ENCODE measurements at regions not wholly inside any gene's neighbourhood (a gene's known extent, or its start where the extent isn't known, plus 50 kb on each side); places are given as distances from the start of the nearest gene placed in this dataset.

DNA sequence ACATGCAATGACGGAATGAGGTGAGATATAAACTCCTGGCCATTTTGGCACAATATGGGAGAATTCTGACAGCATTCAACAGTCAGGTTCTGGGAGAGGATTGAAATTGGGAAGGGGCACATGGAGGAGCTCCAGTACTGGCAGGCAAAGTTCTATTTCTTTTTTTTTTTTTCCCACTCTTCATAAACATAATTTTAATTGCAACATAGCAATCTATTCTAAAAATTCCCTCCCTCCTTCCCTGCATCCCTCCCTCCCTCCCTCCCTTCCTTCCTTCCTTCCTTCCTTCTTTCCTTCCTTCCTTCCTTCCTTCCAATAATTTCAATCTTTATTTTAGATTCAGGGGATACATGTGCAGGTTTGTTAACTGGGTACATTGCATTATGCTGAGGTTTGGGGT is 93.2 kb downstream of the PTCSC3 start:
- Mint-ChIP-seq H3K4me1 (no peaks in the 10 kb centered on the region), H3K27me3 (ENCODE audit: low read depth) (peaks cover 42% of the 10 kb centered on the region), H3K4me3 (no peak overlapping the region), H3K9me3 (peaks cover 3% of the 10 kb centered on the region), H3K36me3 (ENCODE audit: low read depth) (no peaks in the 10 kb centered on the region), H3K27ac (ENCODE audit: unreplicated experiment) (no peak overlapping the region)
- TF ChIP-seq, protein P1, sequence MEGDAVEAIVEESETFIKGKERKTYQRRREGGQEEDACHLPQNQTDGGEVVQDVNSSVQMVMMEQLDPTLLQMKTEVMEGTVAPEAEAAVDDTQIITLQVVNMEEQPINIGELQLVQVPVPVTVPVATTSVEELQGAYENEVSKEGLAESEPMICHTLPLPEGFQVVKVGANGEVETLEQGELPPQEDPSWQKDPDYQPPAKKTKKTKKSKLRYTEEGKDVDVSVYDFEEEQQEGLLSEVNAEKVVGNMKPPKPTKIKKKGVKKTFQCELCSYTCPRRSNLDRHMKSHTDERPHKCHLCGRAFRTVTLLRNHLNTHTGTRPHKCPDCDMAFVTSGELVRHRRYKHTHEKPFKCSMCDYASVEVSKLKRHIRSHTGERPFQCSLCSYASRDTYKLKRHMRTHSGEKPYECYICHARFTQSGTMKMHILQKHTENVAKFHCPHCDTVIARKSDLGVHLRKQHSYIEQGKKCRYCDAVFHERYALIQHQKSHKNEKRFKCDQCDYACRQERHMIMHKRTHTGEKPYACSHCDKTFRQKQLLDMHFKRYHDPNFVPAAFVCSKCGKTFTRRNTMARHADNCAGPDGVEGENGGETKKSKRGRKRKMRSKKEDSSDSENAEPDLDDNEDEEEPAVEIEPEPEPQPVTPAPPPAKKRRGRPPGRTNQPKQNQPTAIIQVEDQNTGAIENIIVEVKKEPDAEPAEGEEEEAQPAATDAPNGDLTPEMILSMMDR (conservative IDR thresholded peaks at IDR 0.05), result no peak
- DNase-seq (ENCODE audit: low read depth, low spot score), result no peak

DNA sequence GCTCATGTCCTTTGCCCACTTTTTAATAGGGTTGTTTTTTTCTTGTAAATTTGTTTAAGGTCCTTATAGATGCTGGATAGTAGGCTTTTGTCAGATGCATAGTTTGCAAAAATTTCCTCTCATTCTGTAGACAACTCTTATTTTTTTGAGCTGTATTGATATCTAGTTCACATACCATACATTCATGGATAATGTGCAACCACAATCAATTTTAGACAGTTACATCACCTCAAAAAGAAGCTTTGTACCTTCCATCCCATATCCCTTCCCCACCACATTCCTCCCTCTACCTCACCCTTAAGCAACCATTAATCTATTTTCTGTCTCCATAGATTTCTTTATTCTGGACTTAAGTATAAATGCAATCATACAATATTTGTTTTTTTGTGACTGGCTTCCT is 98.4 kb downstream of the PTCSC3 start:
- no peak overlapping the region for H3K27ac Mint-ChIP-seq (ENCODE audit: unreplicated experiment)
- no peak for DNase-seq (ENCODE audit: low read depth, low spot score)
- TF ChIP-seq, protein P1 (conservative IDR thresholded peaks at IDR 0.05), result no peak
- H3K4me3 Mint-ChIP-seq, result no peak overlapping the region
- H3K36me3 Mint-ChIP-seq (ENCODE audit: low read depth), result no peaks in the 10 kb centered on the region
- no peaks in the 10 kb centered on the region for H3K4me1 Mint-ChIP-seq
- peaks cover 6% of the 10 kb centered on the region for H3K9me3 Mint-ChIP-seq
- H3K27me3 Mint-ChIP-seq (ENCODE audit: low read depth), result peaks cover 66% of the 10 kb centered on the region

DNA sequence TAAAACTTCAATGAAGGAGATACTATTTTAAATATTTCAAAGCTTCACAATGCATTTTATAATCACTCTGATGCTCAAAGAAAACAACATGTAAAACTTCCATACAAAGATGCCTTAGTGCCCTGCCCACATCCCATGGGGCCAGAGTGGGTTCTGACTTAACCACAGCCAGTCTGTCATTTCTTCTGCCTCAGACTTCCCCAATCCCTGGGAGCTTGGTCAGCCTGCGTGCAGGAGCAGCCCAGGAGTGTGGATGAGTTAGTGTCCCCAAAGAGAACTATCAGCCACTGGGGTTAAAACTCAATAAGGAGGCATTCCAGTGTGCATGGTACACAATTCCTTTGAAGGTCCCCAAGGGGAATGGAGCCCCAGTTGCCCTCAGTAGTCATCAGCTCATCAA is 100.3 kb downstream of the PTCSC3 start:
- TF ChIP-seq, protein P1 (conservative IDR thresholded peaks at IDR 0.05), result no peak
- H3K27me3 Mint-ChIP-seq (ENCODE audit: low read depth), result peaks cover 74% of the 10 kb centered on the region
- no peak overlapping the region for H3K4me3 Mint-ChIP-seq
- no peaks in the 10 kb centered on the region for H3K36me3 Mint-ChIP-seq (ENCODE audit: low read depth)
- no peak overlapping the region for H3K27ac Mint-ChIP-seq (ENCODE audit: unreplicated experiment)
- no peaks in the 10 kb centered on the region for H3K4me1 Mint-ChIP-seq
- no peak for DNase-seq (ENCODE audit: low read depth, low spot score)
- peaks cover 6% of the 10 kb centered on the region for H3K9me3 Mint-ChIP-seq

DNA sequence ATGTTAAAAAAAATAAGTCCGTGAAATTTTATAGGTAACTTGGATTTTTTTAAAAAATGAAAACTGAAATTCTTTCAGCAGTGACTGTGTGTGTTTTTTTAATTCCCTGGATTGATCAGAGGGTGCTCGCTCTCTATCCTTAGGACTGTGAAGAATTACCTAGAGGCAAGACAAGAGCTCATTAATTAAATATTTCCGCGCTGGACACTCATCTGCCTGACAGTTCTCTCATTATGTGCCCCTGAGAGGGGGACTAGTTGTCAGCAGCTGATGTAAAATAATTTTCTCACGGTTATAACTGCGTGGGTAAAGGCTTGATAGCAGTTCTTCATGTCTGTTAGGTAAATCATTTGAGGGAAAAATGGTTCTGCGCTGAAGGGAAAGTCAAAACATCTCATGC is 101.3 kb downstream of the PTCSC3 start:
- no peak overlapping the region for H3K27ac Mint-ChIP-seq (ENCODE audit: unreplicated experiment)
- peaks cover 6% of the 10 kb centered on the region for H3K9me3 Mint-ChIP-seq
- no peak for DNase-seq (ENCODE audit: low read depth, low spot score)
- TF ChIP-seq, protein P1 (conservative IDR thresholded peaks at IDR 0.05), result no peak
- H3K4me1 Mint-ChIP-seq, result no peaks in the 10 kb centered on the region
- no peaks in the 10 kb centered on the region for H3K36me3 Mint-ChIP-seq (ENCODE audit: low read depth)
- no peak overlapping the region for H3K4me3 Mint-ChIP-seq
- peaks cover 78% of the 10 kb centered on the region for H3K27me3 Mint-ChIP-seq (ENCODE audit: low read depth)

DNA sequence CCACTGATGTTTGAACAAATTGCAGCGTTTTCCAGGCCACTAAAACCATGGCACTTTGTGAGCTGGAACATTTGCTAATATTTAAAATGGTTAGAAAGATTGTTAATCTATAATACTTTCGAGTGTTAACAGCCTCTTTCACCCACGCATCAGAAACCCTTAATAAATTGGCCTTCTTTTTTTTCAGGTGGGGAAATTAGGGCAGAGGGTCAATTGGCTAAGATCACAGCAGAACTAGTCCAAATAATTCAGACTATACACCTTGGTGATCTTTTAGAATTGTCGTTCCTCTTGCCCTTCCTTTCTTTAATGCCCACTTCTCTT is 105.8 kb downstream of the PTCSC3 start:
- H3K36me3 Mint-ChIP-seq (ENCODE audit: low read depth), result no peaks in the 10 kb centered on the region
- H3K27me3 Mint-ChIP-seq (ENCODE audit: low read depth), result peaks cover 85% of the 10 kb centered on the region
- TF ChIP-seq, protein P1 (conservative IDR thresholded peaks at IDR 0.05), result no peak
- DNase-seq (ENCODE audit: low read depth, low spot score), result no peak
- H3K27ac Mint-ChIP-seq (ENCODE audit: unreplicated experiment), result no peak overlapping the region
- H3K4me3 Mint-ChIP-seq, result no peak overlapping the region
- no peaks in the 10 kb centered on the region for H3K9me3 Mint-ChIP-seq
- H3K4me1 Mint-ChIP-seq, result no peaks in the 10 kb centered on the region
